Hindlimb muscle (tissue), 1 donor: ENCODE measurements at regions not wholly inside any gene's neighbourhood (a gene's known extent, or its start where the extent isn't known, plus 50 kb on each side); places are given as distances from the start of the nearest gene placed in this dataset.

Experiments
- DNase-seq: peaks from one replicate; pipeline ENCODE4 v3.0.0-alpha.2; 2013

DNA sequence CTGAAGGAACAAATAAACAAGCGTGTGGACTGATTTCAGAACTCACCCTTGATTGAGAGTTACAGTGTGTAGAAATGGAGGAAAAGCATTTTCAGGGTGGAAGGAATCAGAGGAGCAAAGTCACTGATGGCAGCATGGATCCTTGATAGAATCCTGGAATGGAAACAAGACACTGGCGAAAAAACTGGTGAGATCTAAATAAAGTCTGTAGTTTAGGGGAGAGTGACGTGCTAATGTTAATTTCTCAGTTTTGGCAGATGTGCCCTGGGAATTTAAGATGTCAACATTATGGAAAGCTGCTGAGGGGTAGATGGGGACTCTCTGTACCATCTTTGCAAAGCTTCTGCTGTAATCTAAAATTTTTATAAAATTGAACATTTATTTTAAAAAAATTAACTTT, 378.0 kb downstream of the UQCRFS1 start:
- no peak for DNase-seq

DNA sequence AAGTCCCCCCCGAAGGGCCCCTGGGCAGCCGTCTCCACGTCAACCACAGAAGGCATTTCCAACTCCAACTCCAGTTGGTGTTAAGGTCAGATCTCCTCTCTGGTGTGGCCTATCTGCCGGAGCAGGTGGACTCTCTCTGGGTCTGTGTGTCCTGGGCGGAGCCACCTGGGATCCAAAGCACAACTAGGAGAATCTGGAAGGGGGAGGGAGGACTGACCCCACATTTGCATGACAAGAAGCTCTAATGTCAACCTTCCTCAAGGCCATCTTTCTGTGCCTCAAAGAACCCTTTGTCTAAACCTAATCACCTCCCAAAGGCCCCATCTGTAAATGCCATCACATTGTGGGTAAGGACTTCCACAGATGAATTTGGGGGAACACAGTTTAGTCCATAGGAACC, 381.5 kb downstream of the UQCRFS1 start:
- no peak for DNase-seq

DNA sequence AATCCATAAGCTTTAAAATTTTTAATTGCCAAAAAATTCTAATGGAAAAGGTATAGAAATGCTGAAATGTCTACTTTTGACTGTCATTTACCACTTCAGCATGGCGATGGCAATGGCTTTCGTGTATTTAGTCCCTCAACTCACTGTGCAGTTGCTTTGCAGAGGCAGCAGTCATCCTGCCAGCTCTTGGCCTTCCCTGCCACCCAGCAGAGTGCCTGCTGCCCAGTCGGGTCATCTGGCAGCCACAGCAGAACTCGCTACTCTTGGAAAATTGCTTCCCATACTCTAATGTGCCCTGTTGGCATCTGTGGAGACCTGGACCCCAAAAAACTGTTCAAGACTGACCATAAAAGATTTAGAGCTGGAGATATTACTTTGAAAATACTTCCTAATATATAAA, 383.2 kb downstream of the UQCRFS1 start:
- DNase-seq: no peak

DNA sequence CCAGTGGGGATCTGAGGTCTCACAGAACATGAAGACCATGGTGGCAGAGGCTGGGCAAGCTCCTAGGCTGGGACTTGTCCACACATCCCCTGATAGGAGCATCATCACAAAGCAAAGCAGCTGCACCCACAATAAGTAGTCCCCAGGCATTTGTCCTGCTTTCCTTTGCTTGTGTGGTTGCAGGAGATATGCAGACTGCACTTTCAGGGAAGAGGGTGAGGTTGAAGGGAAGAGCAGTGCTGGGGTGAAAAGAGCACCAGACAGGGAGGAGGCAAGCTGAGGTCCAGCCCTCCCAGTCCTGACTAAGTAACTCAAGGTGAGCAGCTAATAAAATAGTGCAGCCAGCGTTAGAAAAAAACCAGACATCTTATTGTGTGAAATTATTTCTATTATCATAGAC, 383.6 kb downstream of the UQCRFS1 start:
- DNase-seq: no peak

DNA sequence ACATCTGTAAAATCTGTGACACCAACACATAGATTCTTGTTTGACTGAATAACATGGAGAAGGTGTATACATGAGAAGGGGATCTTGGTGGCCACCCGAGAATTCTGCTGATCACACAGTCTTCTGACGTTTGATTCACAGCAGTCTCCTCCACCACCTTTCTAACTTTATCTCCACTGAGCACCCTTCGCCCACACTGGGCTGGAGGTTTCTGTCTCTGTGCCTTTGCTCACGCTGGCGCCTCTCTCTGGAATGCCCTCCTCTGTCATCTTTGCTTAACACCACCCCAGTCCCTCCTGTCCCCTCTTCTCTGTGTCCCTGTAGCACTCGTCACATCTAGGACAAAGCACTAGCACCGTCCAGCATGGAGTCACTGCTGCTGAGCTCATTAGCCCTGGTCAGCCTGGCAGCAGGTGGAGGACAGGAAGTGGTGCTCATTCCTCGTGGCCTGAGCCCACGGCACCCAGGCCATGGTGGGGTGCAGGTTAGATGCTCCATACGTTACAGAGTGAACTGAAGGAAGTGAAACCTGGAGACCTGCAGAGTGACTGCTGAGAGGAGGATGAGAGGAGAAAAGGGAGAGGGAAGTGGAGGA, 384.6 kb downstream of the UQCRFS1 start:
- no peak for DNase-seq

DNA sequence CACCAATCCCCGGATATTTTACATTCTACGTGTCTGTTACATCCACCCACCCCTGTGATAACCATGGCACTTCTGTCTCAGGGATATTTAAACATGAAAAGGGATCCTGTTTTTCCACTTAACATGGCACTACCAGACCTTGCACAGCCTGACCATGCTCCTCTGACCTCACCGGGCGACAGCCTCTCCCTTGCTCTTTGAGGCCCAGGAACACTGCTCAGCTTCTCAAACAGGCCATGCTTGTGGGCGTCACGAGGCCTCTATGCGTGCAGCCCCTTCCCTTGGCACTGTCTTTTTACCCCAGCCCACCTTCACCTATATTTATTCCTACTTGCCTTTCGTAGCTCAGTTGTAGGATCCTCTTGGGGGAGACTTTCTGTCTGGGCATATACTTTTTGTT, 385.6 kb downstream of the UQCRFS1 start:
- no peak for DNase-seq

DNA sequence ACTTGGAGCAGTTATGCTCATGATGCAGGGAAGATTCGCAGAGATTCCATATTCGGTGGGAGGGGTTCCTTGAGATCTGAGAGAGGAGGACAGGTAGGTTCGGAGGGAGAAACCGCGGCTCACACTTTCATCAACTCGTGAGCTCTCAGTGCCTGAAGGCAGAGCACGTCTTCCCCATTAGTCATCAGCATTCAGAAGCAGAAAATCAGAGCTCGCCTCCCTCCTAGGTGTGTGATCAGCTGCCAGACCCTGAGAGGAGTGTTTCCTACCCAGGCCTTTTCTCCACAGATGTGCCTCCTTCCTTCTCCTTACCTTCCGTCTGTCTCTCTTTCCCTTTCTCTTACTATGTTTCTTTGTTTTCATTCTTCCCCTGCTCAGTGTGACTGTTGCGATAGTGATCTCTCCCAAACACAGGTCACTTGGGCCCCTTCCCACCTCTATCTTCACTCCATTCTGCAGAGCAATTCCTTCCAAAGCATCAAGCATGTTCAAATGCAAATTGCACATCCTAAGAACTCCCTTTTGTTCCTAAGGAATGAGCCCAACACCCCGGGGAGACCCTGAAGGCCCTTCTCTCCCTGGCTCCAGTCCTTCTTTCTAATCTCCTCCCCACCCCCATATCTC, 389.5 kb downstream of the UQCRFS1 start:
- no peak for DNase-seq

DNA sequence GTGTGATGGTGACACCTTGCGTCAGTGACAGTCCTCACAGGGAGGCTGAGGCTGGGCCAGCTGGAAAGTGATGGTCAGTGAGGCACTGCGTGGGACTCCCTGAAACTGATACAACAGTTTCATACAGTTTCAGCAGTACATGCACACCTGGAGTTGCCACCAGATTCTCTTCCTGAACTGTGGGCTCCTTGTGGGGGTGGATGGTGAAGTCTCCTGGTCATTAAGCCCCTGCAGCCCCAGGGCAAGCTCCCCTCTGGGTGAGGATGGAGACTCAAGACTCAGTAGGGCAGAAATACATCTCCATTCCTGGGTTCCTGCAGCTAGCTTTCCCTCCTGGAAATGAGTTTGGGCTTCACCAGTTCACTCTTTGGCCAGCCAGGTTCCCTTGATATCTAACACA, 392.7 kb downstream of the UQCRFS1 start:
- no peak for DNase-seq

DNA sequence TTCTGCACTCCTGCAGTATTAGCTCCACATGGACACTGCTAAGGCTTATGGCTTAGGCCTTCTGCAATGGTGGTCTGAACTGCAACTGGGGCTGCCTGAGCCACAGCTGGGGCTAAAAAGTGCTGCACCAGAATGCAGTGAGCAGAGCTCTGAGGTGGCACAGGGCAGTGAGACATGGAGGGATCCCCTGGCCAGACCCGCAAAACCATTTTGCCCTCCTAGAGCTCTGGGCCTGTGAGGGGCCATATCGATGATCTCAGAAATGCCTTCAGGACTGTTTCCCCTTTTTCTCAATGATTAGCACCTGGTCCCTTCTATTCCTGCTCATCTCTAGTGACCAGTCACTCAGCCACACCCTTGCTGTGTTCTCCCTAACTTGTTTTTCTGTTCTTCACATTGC, 397.7 kb downstream of the UQCRFS1 start:
- DNase-seq: no peak

DNA sequence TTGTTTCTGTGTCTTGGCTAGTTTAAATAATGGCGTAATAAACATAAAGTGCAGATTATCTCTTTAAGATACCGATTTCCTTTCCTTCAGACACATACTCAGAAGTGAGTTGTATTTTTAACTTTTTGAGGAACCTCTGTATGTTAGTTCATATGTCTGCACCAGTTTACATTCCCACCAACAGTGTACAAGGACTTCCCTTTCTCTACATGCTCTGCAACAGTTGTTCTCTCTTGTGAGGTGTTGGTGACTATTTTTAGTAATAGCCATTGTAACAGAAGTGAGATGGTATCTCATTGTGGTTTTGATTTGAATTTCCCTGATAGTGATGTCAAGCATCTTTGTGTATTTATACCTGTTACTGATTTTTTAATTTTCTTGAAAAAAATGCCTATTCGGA, 418.6 kb downstream of the UQCRFS1 start:
- no peak for DNase-seq

DNA sequence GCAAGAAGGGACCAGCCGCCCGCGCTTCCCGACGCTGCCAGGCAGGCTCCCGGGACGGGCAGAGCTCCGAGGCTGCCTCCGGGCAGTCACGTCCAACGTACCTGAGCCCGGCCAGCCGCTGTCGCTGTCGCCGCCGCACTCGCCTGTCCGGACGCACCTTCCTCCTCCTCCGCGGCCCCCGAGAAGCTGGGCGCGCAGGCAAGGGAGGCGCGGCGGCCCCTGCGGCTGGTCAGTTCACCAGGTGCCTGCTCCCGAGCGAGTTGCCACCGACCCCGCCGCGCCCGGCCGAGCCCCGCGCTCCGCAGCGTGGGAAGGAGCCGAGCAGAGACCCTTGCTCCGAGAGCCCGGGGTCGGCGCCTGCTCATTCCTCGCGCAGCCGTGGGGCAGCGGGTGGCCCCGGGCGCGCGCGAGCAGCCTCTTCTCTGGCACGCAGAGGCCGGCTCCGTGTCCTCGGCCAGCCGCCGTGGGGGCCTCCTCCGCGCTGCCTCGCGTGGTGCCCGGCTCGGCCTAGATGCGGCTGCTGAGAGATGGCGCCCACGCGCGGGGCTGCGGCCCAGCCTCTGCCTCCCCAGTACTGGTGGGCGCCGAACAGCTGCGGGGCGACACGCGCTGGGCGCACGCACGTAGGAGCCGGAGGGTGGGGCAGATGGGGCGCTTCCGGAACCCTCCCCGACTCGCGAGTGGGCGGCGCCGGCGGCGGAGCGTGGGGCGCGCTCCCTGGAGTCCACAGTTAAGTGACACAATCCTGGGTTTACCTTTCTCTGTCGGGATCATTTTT, 419.4 kb downstream of the UQCRFS1 start:
- no peak for DNase-seq

DNA sequence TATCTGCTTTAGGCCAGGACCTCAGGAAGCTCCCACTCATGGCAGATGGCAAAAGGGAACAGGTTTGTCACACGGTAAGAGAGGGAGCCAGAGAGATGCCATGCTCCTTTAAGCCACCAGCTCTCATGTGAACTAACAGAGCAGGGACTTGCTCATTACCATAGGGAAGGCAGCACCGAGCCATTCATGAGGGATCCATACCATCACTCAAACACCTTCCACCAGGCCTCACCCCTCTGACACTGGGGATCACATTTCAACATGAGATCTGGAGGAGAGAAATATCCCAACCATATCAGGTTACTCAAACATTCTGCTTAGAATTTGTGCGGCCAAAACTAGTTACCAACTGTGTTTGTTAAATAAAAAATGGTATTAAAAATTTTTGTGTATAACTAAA, 427.0 kb downstream of the UQCRFS1 start:
- no peak for DNase-seq

DNA sequence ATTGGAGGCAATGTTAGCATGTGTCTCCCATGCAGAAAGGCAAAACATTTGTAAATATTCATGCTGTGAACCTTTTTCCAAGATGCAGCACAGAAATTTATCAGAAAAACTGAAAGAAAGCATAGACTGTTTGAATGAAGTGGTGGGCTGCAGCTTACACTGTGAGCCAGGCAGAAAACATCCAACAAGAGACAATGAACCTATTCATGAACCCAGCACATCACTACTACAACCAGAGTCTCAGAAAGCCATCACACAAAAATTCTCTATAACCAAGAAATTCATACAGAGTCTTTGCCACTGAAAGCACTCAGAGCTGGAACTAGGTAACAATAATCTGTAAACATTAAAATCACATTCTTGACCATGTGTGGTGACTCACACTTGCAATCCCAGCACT, 448.9 kb downstream of the UQCRFS1 start:
- no peak for DNase-seq

DNA sequence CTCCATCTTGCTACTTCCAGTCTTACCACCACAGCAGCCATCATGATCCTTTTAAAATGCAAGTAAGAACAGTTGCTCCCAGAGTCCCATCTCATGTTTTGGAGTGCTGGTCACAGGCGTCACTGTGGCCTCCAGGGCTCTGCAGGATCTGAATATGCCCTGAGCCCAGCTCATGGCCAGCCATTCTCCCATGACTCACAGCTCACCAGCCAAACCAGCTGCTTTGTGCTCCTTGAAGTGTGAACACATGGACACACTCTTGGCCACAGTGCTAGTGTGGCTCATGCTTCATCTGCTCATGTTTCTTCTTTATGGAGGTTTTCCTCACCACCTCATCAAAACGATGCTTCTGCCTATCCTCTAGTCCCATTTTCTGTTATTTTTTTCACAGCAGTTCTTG, 466.5 kb downstream of the UQCRFS1 start:
- no peak for DNase-seq

DNA sequence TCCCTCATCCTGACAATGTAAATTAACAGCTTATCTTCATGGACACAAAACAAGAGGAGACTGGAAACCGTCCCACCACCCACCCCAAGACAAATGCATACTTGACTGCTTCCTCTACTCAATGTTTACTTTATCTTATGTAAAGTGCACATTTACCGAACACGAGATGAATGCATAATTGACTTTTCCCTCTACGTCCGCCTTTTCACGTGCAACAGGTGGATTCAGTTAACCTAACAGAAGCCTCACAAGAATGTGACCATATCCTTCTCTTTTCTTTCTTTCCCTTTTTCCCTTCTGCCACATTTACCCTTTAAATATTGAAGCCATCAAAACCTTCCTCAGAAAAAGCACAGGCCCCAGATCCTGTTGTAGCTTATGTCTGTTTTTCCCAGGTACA, 468.0 kb downstream of the UQCRFS1 start:
- DNase-seq: no peak

DNA sequence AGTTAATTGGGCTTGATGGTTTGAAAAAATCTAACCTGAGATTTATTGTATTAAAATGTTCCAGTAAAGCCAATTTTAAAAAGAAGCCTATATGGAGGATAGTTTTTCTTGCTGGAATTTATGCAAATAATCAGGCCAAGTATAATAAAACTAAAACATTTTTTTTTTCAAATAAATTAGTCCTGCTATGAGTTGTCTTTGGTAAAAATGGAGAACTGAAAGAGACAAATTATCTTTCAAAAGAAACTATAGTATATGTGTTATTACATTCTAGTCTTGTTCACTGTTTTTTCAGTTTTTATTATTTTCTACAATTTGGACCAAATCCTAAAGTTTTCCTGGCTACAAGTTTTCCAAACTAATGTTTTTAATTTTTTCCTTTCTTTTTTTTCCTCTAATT, 468.9 kb downstream of the UQCRFS1 start:
- DNase-seq: no peak

DNA sequence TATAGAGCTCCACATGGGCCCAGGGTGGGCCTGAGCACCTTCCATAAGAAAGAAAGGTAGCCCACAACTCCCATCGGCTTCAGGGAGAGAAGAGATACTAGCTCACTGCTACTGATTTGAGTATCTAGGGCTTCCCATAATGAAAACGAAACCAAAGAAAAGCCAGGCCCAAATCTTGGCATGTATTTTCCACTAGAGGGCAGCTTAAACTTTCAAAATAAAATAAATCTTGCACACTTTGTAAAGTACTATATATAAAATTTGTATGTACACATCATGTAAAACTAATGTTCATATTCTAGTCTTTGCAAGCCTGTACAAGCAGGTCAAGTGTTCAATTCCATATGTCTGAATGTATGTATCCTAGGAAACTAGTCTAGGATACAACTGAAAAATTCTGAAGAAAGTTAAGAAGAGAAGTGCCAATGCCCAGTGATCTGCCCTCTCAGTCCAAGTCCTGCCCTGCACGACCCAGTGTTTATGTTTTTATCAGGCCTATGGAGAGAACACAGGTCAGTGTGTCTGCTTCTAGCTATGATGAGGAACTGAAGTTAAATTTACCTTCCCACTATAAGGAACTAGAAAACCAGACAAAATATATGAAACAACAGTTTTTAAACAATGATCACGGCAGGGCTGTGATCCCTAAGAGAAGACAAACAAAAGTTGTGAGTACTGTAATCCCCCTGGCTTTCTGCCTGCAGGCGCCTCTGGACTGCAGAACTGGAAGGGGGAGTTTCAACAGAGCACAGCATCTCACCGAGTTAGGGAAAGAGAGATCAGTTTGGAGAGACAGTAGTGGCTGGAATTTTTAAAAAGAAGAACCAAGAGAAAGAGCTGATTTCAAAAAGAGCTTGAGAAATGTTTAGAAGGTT, 475.7 kb downstream of the UQCRFS1 start:
- DNase-seq: peak; percentile 43

DNA sequence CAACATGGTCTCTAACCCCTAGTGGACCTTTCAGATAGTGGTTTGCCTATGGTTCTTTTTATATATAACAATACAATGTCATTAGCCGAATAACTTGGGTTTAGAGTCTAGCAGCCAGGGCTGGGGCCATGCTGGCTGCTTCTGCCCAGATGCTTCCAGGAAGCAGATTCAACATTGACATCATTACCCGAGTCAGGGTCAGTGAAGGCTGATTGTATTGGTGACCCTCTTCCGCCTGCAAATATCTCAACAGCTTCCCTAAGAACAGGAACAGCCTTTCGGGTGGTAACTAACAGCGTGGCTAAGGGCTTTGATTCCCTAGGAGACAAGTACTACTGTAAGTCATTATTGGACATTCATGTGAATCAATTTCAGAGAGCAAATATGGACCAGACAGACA, 476.4 kb downstream of the UQCRFS1 start:
- no peak for DNase-seq

DNA sequence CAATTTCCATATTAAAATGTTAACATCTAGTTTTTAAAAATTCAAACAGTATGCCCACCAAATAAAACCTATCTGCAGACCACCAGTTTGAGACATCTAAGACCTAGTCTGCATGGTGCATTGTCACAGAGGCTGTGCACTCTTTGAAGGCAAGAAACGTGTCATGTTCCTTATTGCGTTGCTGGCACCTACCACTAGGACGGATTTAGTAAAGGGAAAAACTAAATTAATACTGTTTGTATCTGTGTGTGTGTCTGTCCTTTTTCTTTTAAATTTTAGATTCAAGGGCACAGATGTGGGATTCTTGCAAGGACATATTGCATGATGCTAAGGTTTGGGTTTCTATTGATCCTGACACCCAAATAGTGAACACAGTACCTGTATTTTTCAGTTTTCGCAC, 481.4 kb downstream of the UQCRFS1 start:
- no peak for DNase-seq

DNA sequence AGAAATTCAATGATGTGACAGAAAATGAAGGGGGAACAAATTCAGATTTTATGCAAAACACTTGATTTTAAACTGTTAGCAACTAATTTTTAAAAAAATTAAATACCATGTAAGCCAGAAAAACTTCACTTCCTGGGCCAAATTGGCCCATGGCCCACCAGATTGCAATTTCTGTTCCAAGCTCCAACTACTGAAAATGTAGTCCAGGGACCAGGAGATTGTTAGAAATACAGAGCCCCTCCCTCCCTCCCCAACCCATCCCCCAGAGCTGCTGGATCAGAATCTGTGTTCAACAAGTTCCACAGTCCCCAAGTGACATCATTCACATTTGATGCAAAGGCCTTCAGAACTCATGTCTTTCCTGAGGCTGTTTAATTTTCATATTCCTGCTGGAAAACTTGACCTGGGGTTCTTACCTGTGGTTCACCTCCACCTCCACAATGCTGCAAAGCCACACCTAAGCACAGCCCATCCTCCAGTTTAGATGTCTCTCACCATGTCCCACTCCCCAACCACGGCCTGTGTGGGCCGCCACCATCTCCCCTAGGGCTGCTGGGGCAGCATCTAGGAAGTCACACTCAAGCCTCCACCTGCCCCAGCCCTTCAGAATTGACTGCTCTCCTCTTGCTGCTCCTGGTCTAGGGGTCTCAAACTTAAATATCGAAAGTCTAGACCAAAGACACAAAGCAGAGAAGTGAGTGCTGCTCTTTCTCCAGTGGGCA, 482.0 kb downstream of the UQCRFS1 start:
- DNase-seq: peak; percentile 19

DNA sequence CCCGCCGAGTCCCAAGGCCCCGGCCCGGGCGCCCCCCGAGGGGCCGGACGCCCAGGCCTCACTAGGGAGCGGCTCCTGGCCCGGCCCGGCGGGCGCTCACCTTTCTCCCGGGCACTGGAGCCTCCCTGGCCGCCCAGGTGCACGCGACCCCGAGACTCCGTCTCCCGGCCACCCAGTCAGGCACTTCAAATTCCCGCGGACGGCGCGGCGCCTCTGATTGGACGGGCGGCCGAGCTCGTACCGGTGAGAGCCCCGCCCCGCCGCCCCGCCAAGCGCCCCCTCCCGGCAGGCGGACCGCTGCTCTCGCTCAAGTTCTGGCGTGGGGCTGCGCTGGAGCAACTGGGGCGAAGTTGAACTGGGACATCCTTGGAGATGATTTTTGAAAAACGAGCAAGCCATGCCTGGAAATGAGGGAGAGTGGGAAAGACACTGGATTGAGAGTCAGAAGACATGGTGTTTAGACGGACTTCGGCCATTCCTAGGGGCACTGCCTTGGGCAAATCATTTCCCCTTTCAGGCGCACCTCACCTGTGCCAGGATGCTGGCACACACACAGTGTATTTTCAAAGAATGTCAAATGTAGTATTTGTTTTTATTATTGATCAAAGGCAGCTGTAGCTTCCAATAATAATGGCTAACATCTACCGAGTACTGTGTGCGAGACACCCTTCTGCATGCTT, 485.3 kb downstream of the UQCRFS1 start:
- DNase-seq: peak; percentile 23
